ENCODE measurements at regions not wholly inside any gene's neighbourhood (a gene's known extent, or its start where the extent isn't known, plus 50 kb on each side); places are given as distances from the start of the nearest gene placed in this dataset.

GRCh38 chr3:177754508-177754921 is 557.2 kb upstream of the TBL1XR1 start:
- TF ChIP-seq CTCF (IDR thresholded peaks at IDR 0.05; ENCODE audit: low read depth, low read length): no peak
- TF ChIP-seq POLR2A (IDR thresholded peaks at IDR 0.05; ENCODE audit: extremely low read depth, insufficient read length): no peak
